LNCaP clone FGC (cell line): ENCODE measurements at regions not wholly inside any gene's neighbourhood (a gene's known extent, or its start where the extent isn't known, plus 50 kb on each side); places are given as distances from the start of the nearest gene placed in this dataset.

Source experiments
- DNase-seq: peaks from one replicate; pipeline ENCODE4 v3.0.0-alpha.2; 2011; ENCODE audit warnings: low read depth
- H3K4me3 ChIP-seq: 2 replicates; pipeline ENCODE4 v1.5.1; 2011; ENCODE audit warnings: mild to moderate bottlenecking, low read depth, low read length, control low read depth
- TF ChIP-seq, protein P1 (sequence below): IDR thresholded peaks from 2 replicates; pipeline ENCODE4 v1.5.1; 2012; ENCODE audit warnings: mild to moderate bottlenecking; ENCODE audit not compliant: control insufficient read depth, insufficient read depth; ENCODE audit errors: extremely low read depth

DNA sequence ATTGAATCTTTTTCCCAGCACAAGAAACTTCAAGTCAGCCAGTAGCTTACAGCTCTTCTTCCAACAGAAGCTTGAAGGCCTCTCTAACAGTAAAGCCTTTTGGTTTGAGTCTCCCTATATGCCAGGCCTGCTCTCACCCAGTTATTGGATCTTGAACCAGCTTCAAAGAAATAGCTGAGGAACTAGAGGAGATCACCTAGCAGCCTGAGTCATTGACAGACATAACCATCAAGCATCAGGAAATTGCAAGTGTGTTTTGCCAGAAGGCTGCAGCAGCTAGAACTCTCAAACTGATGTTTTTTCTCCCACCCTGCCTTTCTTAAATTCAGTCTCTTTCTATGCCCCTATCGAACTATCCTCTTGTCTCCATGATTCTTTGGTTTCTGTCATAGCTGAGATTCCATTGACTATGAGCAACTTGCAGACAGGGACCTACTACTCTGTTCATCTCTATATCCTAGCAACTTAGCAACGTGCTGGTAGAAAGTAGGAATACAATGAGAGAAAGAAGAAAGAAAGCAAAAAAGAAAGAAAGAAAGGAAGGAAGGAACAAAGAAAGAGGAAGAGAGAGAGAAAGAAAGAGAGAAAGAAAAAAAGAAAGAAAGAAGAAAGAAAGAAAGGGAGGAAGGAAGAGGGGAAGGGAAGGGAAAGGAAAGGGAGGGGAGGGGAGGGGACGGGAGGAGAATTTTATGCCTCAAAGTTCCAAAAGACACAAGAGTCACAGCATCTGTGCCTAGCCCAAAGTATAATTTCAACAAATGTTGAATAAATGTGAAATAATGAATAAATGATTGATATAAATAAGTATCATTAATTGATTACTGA, 60.0 kb upstream of the FGGY start:
- DNase-seq, result no peak
- no peak overlapping the region for H3K4me3 ChIP-seq
- TF ChIP-seq, protein P1, sequence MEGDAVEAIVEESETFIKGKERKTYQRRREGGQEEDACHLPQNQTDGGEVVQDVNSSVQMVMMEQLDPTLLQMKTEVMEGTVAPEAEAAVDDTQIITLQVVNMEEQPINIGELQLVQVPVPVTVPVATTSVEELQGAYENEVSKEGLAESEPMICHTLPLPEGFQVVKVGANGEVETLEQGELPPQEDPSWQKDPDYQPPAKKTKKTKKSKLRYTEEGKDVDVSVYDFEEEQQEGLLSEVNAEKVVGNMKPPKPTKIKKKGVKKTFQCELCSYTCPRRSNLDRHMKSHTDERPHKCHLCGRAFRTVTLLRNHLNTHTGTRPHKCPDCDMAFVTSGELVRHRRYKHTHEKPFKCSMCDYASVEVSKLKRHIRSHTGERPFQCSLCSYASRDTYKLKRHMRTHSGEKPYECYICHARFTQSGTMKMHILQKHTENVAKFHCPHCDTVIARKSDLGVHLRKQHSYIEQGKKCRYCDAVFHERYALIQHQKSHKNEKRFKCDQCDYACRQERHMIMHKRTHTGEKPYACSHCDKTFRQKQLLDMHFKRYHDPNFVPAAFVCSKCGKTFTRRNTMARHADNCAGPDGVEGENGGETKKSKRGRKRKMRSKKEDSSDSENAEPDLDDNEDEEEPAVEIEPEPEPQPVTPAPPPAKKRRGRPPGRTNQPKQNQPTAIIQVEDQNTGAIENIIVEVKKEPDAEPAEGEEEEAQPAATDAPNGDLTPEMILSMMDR, result no peak

DNA sequence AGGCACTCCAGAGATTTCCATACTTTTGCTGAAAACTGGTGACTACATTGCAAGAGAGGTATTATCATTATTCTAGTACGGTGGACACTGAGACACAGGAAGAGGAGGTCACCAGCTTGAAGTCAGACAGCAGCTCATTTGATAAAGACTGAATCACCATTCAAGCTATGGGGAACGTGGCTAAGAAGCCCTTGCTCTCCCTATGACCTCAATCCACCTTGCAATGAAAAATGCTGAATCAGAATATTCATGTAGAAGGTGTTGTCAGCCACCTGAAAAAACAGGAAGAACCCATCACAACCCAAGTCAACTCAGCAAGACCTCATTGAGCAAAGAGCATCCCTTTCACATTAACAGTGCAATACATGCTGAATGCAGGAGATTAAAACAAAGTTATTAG, 59.0 kb upstream of the FGGY start:
- no peak overlapping the region for H3K4me3 ChIP-seq
- TF ChIP-seq, protein P1, result no peak
- DNase-seq, result no peak

DNA sequence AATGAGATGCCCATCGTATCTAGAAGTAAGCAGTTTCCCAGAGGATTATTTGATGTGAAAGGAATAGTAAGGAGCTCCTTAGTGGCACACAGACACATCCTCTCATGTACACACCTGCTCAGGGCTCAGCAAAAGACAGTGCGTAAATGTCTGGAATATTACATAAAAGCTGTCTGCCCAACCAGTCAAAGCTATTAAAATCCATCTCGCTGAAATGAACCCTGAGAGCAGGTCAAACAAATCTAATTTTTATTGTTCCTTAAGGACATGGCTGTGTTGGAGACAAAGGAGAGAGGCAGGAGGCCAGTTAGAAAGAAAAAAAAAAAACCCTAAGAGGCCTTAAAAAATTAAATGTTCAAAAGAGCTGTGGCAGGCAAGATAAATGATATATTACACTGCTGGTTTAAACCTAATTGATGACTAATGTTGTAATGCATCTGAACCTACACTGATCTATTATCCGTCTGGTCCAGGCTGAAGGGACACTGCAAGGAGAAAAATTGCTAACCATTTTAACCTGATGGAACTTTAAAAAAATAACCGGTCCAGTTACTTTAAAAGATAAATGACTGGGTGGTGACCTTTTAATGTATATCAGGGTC, 58.5 kb upstream of the FGGY start:
- no peak overlapping the region for H3K4me3 ChIP-seq
- no peak for DNase-seq
- TF ChIP-seq, protein P1, result no peak

DNA sequence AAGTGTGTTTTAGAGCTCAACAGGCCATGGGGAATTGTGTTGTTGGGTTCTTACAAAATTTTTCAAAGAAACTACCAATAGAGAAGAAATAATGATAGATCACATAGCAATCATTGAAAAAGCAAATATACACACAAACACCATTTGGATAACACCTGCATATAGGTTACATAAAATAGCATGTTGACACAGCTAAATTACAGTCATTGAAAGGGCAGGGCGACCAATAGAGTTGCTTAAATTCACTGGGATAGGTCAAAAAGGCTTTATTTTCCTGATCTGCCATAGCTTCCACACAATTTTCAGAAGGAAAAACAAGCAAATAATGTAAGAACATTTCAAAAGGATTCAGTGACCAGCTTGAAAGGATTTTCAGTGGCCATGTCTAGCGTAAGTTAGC, 57.9 kb upstream of the FGGY start:
- TF ChIP-seq, protein P1, result no peak
- no peak for DNase-seq
- H3K4me3 ChIP-seq, result no peak overlapping the region

DNA sequence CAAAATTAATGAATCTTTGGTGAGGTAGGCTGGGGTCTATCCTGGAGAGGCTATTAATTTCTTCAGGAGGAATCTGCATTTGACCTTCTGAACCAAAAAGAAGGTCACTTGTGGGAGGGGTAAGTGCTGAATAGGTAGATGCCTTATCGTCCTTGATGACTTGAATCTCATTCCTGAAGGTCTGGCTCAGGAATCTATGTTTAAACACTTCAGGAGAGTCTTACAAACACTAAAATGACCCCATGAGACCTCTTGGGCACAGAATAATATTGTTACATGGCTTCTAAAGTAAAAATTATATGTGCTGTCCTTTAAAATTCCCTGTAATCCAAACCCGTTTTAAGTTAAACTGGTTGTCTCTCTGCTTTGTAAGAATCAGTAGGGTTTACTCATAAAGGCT, 55.0 kb upstream of the FGGY start:
- TF ChIP-seq, protein P1, result no peak
- no peak for DNase-seq
- H3K4me3 ChIP-seq, result no peak overlapping the region

DNA sequence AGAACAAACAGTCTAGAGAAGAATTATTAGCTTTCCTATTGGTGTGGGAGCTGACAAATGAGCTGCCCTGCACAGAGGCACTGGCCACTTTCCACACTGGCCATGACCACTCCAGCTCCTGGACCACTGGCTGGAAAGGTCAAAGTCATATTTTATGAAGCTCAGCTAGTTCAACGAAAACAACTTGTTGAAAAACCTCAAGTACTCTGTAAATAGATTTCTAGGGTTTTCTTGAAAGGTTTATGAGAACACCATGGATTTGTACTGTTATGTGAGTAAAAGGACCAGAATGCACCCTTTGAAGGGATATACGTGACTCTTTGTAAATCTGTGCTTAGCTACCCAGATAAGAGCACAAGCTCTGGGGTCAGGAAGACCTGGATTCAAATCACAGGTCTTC, 54.5 kb upstream of the FGGY start:
- H3K4me3 ChIP-seq, result no peak overlapping the region
- no peak for DNase-seq
- TF ChIP-seq, protein P1, result no peak

DNA sequence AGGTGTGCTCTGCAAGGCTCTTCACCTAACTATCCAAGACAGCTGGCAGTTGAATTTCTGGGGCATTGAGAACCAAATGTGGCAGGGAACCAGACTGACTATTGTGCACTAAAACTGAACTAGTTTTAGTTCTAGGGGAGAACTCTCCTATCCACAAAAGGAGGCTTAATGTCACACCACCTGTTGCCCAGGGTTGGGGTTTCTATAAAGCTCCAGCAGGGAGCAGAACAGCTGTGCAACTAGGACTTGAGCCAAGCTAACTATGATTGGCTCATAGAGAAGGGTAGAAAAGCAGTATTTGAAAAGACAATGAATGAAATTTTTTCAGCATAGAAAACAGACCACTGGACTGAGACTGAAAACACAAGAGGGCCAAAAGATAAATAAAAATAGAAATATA, 53.3 kb upstream of the FGGY start:
- TF ChIP-seq, protein P1, result no peak
- H3K4me3 ChIP-seq, result no peak overlapping the region
- DNase-seq, result no peak
